ENCODE measurements at regions not wholly inside any gene's neighbourhood (a gene's known extent, or its start where the extent isn't known, plus 50 kb on each side); places are given as distances from the start of the nearest gene placed in this dataset.

DNA sequence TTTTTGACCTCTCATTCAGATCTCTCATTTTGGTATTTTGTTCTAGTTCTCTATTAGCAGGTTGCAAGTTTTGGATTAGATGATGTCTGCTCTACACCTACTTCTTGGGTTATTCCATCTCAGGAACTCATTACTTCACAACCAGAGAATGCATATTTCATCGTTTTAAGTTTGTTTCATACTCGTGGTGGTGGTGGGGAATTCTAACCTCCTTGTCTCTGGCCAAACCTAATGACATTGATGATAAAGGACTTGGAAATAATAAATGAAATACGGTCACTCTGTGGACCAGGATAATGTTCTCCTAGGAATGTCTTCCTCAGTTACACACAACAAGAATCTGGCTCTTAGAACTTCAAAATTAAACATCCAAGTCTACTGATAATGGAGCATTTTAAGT is 115.2 kb downstream of the CDC42EP3 start:
- TF ChIP-seq, protein P1, sequence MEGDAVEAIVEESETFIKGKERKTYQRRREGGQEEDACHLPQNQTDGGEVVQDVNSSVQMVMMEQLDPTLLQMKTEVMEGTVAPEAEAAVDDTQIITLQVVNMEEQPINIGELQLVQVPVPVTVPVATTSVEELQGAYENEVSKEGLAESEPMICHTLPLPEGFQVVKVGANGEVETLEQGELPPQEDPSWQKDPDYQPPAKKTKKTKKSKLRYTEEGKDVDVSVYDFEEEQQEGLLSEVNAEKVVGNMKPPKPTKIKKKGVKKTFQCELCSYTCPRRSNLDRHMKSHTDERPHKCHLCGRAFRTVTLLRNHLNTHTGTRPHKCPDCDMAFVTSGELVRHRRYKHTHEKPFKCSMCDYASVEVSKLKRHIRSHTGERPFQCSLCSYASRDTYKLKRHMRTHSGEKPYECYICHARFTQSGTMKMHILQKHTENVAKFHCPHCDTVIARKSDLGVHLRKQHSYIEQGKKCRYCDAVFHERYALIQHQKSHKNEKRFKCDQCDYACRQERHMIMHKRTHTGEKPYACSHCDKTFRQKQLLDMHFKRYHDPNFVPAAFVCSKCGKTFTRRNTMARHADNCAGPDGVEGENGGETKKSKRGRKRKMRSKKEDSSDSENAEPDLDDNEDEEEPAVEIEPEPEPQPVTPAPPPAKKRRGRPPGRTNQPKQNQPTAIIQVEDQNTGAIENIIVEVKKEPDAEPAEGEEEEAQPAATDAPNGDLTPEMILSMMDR (IDR thresholded peaks at IDR 0.05; ENCODE audit: insufficient read depth, low read length) = no peak
- no peak overlapping the region for H3K4me3 ChIP-seq (ENCODE audit: low read depth, low read length)
- DNase-seq (ENCODE audit: low read depth) = no peak

GRCh38 chr2:37558623-37559022 is 112.8 kb downstream of the CDC42EP3 start:
- TF ChIP-seq, protein P1 (IDR thresholded peaks at IDR 0.05; ENCODE audit: insufficient read depth, low read length) = no peak
- no peak for DNase-seq (ENCODE audit: low read depth)
- H3K4me3 ChIP-seq (ENCODE audit: low read depth, low read length) = no peak overlapping the region

- H3K4me3 ChIP-seq (ENCODE audit: low read depth, low read length) = no peak overlapping the region
- TF ChIP-seq, protein P1 (IDR thresholded peaks at IDR 0.05; ENCODE audit: insufficient read depth, low read length) = no peak
- no peak for DNase-seq (ENCODE audit: low read depth)
These were observed 111.1 kb downstream of the CDC42EP3 start for GRCh38 chr2:37560241-37560848.

DNA sequence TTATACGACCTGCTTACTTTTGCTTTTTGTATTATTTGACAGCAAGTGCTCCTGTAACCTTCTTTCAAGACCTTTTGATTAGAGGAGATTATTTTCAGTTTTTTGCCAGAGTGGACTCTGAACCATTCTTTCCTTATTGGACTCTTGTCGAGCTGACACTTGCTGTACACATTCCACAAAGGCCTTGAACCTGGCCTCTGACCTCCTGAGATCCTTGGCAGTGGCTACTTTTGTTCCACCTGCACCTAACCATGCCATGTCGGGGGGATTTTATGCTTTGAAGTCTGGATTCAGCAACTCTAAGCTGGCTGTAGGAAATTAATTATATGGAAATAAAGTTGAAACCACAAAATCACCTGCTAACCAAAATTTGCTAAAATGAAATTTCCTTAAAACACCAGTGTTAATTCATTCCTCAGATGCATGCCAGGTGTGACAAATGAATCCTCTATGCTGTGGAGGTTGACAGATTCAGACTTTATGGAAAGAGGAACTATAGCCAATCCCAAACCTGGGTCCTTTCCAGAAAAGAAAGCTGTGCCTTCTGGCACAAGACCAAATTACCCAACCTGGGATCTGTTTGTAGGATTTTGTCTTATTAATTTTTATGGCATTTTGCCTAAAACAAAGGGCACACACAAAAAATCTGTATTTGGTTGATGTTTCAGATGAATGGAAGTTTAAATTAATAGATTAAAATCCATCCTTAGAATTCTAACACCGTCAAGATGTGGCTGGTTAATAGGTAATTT is 110.4 kb downstream of the CDC42EP3 start:
- no peak overlapping the region for H3K4me3 ChIP-seq (ENCODE audit: low read depth, low read length)
- DNase-seq (ENCODE audit: low read depth) = peak; percentile 24
- TF ChIP-seq, protein P1 (IDR thresholded peaks at IDR 0.05; ENCODE audit: insufficient read depth, low read length) = no peak

DNA sequence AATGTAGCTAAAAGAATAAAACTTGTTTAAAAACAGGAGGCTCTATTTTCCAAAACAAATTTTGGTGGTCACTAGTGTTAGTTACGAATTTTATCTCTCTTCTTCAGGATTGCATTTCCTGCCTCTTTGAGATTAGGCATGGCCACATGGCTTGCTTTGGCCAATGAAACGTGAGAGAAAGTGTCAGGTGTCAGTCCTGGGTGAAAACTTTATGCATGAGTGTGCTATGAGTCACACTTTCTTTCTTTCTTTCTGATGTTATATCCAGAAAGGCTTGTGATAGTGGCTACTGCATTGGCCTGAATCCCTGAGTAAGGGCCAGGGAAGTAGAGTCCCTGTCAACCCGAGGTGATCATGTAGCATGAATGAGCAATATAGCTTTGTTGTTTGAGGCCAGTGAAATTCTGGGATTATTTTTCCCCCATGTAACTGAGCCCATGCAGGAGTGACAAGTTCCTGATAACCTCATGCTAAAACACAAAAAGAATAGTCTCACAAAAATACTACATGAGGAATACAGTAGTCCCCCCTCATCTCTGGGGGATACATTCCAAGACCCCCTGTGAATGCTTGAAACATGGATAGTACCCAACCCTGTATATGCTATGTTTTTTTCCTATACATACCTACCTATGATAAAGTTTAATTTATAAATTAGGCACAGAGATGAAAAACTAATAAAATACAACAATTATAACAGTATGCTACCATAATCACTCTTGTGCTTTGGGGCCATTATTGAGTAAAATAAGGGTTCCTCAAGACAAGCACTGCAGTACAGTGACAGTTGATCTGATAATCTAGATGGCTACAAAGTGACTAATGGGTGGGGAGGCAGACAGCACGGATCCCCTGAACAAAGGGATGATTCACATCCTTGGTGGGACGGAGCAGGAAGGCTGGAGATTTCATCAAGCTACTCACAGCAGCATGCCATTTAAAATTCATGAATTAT is 109.5 kb downstream of the CDC42EP3 start:
- TF ChIP-seq, protein P1 (IDR thresholded peaks at IDR 0.05; ENCODE audit: insufficient read depth, low read length) = no peak
- DNase-seq (ENCODE audit: low read depth) = peak; percentile 82
- no peak overlapping the region for H3K4me3 ChIP-seq (ENCODE audit: low read depth, low read length)

DNA sequence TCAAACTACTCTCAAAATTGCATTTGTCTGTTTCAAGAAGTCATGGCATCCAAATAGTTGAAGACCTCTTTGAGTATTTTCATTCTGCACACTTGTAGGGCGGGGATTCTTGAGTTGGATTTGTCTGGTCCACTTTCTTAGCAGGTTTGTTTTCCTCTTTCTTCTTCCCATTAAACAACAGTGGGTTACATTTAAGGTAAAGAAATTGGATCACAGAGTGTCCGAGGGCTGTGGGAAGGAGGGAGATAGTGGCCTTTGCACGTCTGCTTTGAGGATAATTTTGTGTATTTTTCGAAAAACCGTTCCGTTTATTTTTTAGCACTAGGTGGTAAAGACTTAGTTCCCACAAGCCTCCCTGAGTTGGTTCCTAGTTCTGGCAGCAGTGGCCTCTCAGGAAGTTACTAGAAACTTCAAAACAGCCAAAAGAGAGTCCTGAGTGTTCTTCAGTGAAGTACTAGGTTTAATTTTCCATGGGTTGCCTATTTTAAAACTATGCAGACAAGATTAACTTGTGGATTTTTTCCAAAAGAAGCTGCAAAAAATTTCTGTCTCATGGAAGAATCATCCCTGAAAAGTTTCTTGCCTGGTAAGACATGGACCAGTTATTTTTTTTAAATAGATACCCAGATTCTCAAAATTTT is 107.9 kb downstream of the CDC42EP3 start:
- DNase-seq (ENCODE audit: low read depth) = no peak
- H3K4me3 ChIP-seq (ENCODE audit: low read depth, low read length) = no peak overlapping the region

More for the DNA sequence above, 107.9 kb downstream of the CDC42EP3 start:
- TF ChIP-seq, protein P1 (IDR thresholded peaks at IDR 0.05; ENCODE audit: insufficient read depth, low read length) = no peak
